ENCODE measurements at regions not wholly inside any gene's neighbourhood (a gene's known extent, or its start where the extent isn't known, plus 50 kb on each side); places are given as distances from the start of the nearest gene placed in this dataset.

- no peak for DNase-seq (ENCODE audit: extremely low read depth, insufficient read length)
- Histone ChIP-seq H3K36me3 (ENCODE audit: control insufficient read depth, insufficient read depth, low read length) (no peaks in the 10 kb centered on the region), H3K4me3 (replicated peaks; ENCODE audit: low read depth, low read length) (no peak overlapping the region), H3K27me3 (replicated peaks; ENCODE audit: control insufficient read depth, insufficient read depth, low read length) (no peaks in the 10 kb centered on the region)
- TF ChIP-seq CTCF (IDR thresholded peaks at IDR 0.05; ENCODE audit: insufficient read depth, low read length, poor library complexity, severe bottlenecking) = no peak
These were observed 377.2 kb downstream of the PLPP3 start for GRCh38 chr1:56202186-56202585.

GRCh38 chr1:56200896-56201295 is 378.5 kb downstream of the PLPP3 start:
- no peak for TF ChIP-seq CTCF (IDR thresholded peaks at IDR 0.05; ENCODE audit: insufficient read depth, low read length, poor library complexity, severe bottlenecking)
- Histone ChIP-seq H3K4me3 (replicated peaks; ENCODE audit: low read depth, low read length) (no peak overlapping the region), H3K36me3 (ENCODE audit: control insufficient read depth, insufficient read depth, low read length) (no peaks in the 10 kb centered on the region), H3K27me3 (replicated peaks; ENCODE audit: control insufficient read depth, insufficient read depth, low read length) (no peaks in the 10 kb centered on the region)
- DNase-seq (ENCODE audit: extremely low read depth, insufficient read length) = no peak

- DNase-seq (ENCODE audit: extremely low read depth, insufficient read length) = no peak
These were observed 378.9 kb downstream of the PLPP3 start for GRCh38 chr1:56200442-56200841.

GRCh38 chr1:56199956-56200355 is 379.4 kb downstream of the PLPP3 start:
- Histone ChIP-seq H3K4me3 (replicated peaks; ENCODE audit: low read depth, low read length) (no peak overlapping the region), H3K27me3 (replicated peaks; ENCODE audit: control insufficient read depth, insufficient read depth, low read length) (no peaks in the 10 kb centered on the region), H3K36me3 (ENCODE audit: control insufficient read depth, insufficient read depth, low read length) (no peaks in the 10 kb centered on the region)
- no peak for TF ChIP-seq CTCF (IDR thresholded peaks at IDR 0.05; ENCODE audit: insufficient read depth, low read length, poor library complexity, severe bottlenecking)
- no peak for DNase-seq (ENCODE audit: extremely low read depth, insufficient read length)

More at GRCh38 chr1:56200442-56200841, 378.9 kb downstream of the PLPP3 start:
- TF ChIP-seq CTCF (IDR thresholded peaks at IDR 0.05; ENCODE audit: insufficient read depth, low read length, poor library complexity, severe bottlenecking) = no peak
- Histone ChIP-seq H3K27me3 (replicated peaks; ENCODE audit: control insufficient read depth, insufficient read depth, low read length) (no peaks in the 10 kb centered on the region), H3K36me3 (ENCODE audit: control insufficient read depth, insufficient read depth, low read length) (no peaks in the 10 kb centered on the region), H3K4me3 (replicated peaks; ENCODE audit: low read depth, low read length) (no peak overlapping the region)

GRCh38 chr1:56199061-56199460 is 380.3 kb downstream of the PLPP3 start:
- no peaks in the 10 kb centered on the region for H3K27me3 ChIP-seq (replicated peaks; ENCODE audit: control insufficient read depth, insufficient read depth, low read length)
- H3K36me3 ChIP-seq (ENCODE audit: control insufficient read depth, insufficient read depth, low read length) = no peaks in the 10 kb centered on the region
- TF ChIP-seq CTCF (IDR thresholded peaks at IDR 0.05; ENCODE audit: insufficient read depth, low read length, poor library complexity, severe bottlenecking) = no peak
- DNase-seq (ENCODE audit: extremely low read depth, insufficient read length) = no peak
- H3K4me3 ChIP-seq (replicated peaks; ENCODE audit: low read depth, low read length) = no peak overlapping the region

- no peak for DNase-seq (ENCODE audit: extremely low read depth, insufficient read length)
- no peaks in the 10 kb centered on the region for H3K27me3 ChIP-seq (replicated peaks; ENCODE audit: control insufficient read depth, insufficient read depth, low read length)
- H3K4me3 ChIP-seq (replicated peaks; ENCODE audit: low read depth, low read length) = no peak overlapping the region
- no peak for TF ChIP-seq CTCF (IDR thresholded peaks at IDR 0.05; ENCODE audit: insufficient read depth, low read length, poor library complexity, severe bottlenecking)
- no peaks in the 10 kb centered on the region for H3K36me3 ChIP-seq (ENCODE audit: control insufficient read depth, insufficient read depth, low read length)
These were observed 381.4 kb downstream of the PLPP3 start for GRCh38 chr1:56197946-56198345.

All from GM06990 (cell line).